GM12875 (cell line): ENCODE measurements at regions not wholly inside any gene's neighbourhood (a gene's known extent, or its start where the extent isn't known, plus 50 kb on each side); places are given as distances from the start of the nearest gene placed in this dataset.

ENCODE experiments used
- H3K4me3 ChIP-seq: one replicate; pipeline ENCODE4 v1.5.1; 2011; ENCODE audit warnings: low read depth, low read length, control low read depth
- CTCF ChIP-seq: IDR thresholded peaks from 2 replicates; pipeline ENCODE4 v1.5.1; 2011; ENCODE audit warnings: low read depth, mild to moderate bottlenecking, control low read depth, inconsistent platforms, low read length, moderate library complexity, borderline replicate concordance; ENCODE audit not compliant: insufficient read depth

DNA sequence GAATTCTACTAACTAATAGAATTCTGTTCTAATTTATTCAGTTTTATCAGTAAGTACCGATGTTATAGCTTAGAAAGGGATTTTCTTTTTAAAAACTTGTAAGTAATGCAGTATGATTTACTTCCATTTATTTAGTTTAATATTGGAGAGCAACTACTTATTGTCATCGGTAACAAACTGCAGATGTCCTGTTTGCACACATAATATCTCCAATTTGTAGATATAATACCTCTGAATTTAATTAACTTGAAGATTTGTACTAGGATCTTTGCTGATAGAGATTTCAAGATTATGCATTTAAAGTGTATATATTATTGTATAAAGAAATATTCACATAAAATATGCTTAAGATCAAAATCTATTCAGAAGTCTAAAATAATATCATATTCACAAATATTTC lies 356.7 kb downstream of the PCDH17 start:
- H3K4me3 ChIP-seq = no peak overlapping the region
- TF ChIP-seq CTCF = no peak

GRCh38 chr13:57991041-57991440 lies 359.5 kb downstream of the PCDH17 start:
- H3K4me3 ChIP-seq = no peak overlapping the region
- no peak for TF ChIP-seq CTCF

- TF ChIP-seq CTCF = no peak
- no peak overlapping the region for H3K4me3 ChIP-seq
Observed at GRCh38 chr13:57992416-57992815, 360.9 kb downstream of the PCDH17 start.

- no peak overlapping the region for H3K4me3 ChIP-seq
- no peak for TF ChIP-seq CTCF
Observed at GRCh38 chr13:57996717-57997116, 365.2 kb downstream of the PCDH17 start.

DNA sequence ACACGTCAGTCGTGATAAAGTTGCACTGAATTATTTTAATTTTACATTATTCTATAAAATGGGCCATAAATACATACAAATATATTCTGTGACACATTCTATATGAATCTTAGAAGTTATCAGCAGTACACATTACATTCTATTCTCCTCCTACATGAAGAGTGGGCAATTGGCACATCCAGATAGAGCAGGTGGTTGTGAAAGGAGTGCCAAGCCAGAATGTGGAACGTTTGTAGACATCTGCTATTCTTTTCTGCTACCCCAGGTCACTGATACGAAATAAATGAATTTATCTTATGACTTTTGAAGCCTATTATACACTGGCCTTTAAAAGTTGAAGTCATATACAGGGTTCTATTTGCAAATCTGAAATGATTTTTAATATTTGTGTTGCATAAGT lies 373.2 kb downstream of the PCDH17 start:
- no peak overlapping the region for H3K4me3 ChIP-seq
- TF ChIP-seq CTCF = no peak

DNA sequence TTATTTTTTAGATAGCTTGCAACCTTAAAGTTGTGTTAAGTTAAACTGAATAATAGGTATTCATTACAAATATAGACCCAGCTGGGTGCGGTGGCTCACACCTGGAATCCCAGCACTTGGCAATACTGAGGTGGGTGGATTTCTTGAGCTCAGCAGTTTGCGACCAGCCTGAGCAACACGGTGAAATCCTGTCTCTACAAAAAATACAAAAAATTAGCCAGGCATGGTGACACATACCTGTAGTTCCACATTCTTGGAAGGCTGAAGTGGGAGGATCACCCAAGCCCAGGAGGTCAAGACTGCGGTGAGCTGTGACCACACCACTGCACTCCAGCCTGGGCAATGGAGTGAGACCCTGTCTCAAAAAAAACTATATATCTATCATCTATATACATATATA lies 386.5 kb downstream of the PCDH17 start:
- no peak overlapping the region for H3K4me3 ChIP-seq
- no peak for TF ChIP-seq CTCF

GRCh38 chr13:58018865-58019264 lies 387.3 kb downstream of the PCDH17 start:
- no peak overlapping the region for H3K4me3 ChIP-seq
- no peak for TF ChIP-seq CTCF
